A549 (cell line): ENCODE measurements at regions not wholly inside any gene's neighbourhood (a gene's known extent, or its start where the extent isn't known, plus 50 kb on each side); places are given as distances from the start of the nearest gene placed in this dataset.

Experiments
- CHD2 ChIP-seq: fragments of 150-350 bp; IDR thresholded peaks from 2 replicates; pipeline ENCODE4 v1.6.1; 2014; ENCODE audit warnings: low read length; ENCODE audit not compliant: partially characterized antibody
- CTCF ChIP-seq: fragments of >200 bp; sonication (Bioruptor Twin); formaldehyde crosslinking; IDR thresholded peaks from 3 replicates; pipeline ENCODE4 v1.5.1; 2016
- HOXB5 ChIP-seq: fragments of 250-450 bp; sonication (Bioruptor Pico); IDR thresholded peaks from 2 replicates; pipeline ENCODE4 v1.5.0; 2020; ENCODE audit warnings: mild to moderate bottlenecking, moderate library complexity
- JUN ChIP-seq, 2 experiments: fragments of >200 bp; sonication (Bioruptor Twin); formaldehyde crosslinking; IDR thresholded peaks; 2 replicates in 1 of 2; 3 replicates in 1 of 2; pipeline ENCODE4 v1.6.1; 2016 to 2017
- RCOR1 ChIP-seq: fragments of 150-350 bp; IDR thresholded peaks from 2 replicates; pipeline ENCODE4 v1.6.1; 2014; ENCODE audit warnings: antibody characterized with exemption, low read length, low read depth
- RFX5 ChIP-seq: fragments of 450-650 bp; IDR thresholded peaks from 2 replicates; pipeline ENCODE4 v1.7.1; 2014; ENCODE audit warnings: antibody characterized with exemption, mild to moderate bottlenecking, moderate library complexity
- USF2 ChIP-seq: fragments of 450-650 bp; IDR thresholded peaks from 2 replicates; pipeline ENCODE4 v1.6.1; 2014; ENCODE audit warnings: antibody characterized with exemption

GRCh38 chr2:134075204-134075603 is 178.7 kb upstream of the MGAT5 start:
- TF ChIP-seq RFX5 (no peak), CHD2 (no peak), HOXB5 (CRISPR knock-in tag) (no peak), CTCF (no peak), USF2 (no peak), RCOR1 (no peak), JUN (IDR thresholded peaks at IDR 0.05) (no peak)
